ENCODE measurements at regions not wholly inside any gene's neighbourhood (a gene's known extent, or its start where the extent isn't known, plus 50 kb on each side); places are given as distances from the start of the nearest gene placed in this dataset.

GRCh38 chr7:41245916-41246315 lies 457.0 kb downstream of the INHBA start (continued):
- TF ChIP-seq ZNF462 (CRISPR knock-in tag; IDR thresholded peaks at IDR 0.05): no peak
- TF ChIP-seq NANOG (IDR thresholded peaks at IDR 0.05; ENCODE audit: borderline replicate concordance): no peak
- TF ChIP-seq ZNF114 (CRISPR knock-in tag; IDR thresholded peaks at IDR 0.05): no peak
- no peak for TF ChIP-seq ETS1 (IDR thresholded peaks at IDR 0.05)
- no peak for TF ChIP-seq ZNF331 (CRISPR knock-in tag; IDR thresholded peaks at IDR 0.05; ENCODE audit: low read depth)
- no peak for TF ChIP-seq EZH2 (IDR thresholded peaks at IDR 0.05; ENCODE audit: low read depth, unreplicated experiment)
- no peak for TF ChIP-seq JUNB (IDR thresholded peaks at IDR 0.05; ENCODE audit: unreplicated experiment)

- no peak for ATAC-seq
- H3K9me3 Mint-ChIP-seq: no peaks in the 10 kb centered on the region; the same call in 2 of the 3 replicates
- Histone ChIP-seq H3K4me1 (ENCODE audit: insufficient read depth) (no peaks in the 10 kb centered on the region), H3K9me2 (ENCODE audit: insufficient read depth) (no peaks in the 10 kb centered on the region), H3F3A (replicated peaks; ENCODE audit: low read depth) (no peaks in the 10 kb centered on the region), H3K4me3 (no peak overlapping the region), H4K20me1 (replicated peaks; ENCODE audit: insufficient read depth) (no peaks in the 10 kb centered on the region), H3K36me3 (ENCODE audit: insufficient read depth) (no peaks in the 10 kb centered on the region), H3K27ac (ENCODE audit: low read depth) (no peak overlapping the region), H2AFZ (no peak overlapping the region), H3K79me2 (replicated peaks; ENCODE audit: insufficient read depth) (no peaks in the 10 kb centered on the region), H3K4me2 (no peak overlapping the region), H3K27me3 (ENCODE audit: insufficient read depth) (no peaks in the 10 kb centered on the region)
- H3K27ac Mint-ChIP-seq: no peak overlapping the region
- peak; percentile 2 for DNase-seq (ENCODE audit: low spot score)
- no peaks in the 10 kb centered on the region for H3K36me3 Mint-ChIP-seq (ENCODE audit: low read depth)
- peaks cover 1% of the 10 kb centered on the region for H3K27me3 Mint-ChIP-seq (ENCODE audit: insufficient read depth, low read depth, poor library complexity)
- peaks cover 3% of the 10 kb centered on the region; the same call in 2 of the 3 replicates for H3K4me1 Mint-ChIP-seq
- H3K4me3 Mint-ChIP-seq: no peak overlapping the region
- TF ChIP-seq NANOG (IDR thresholded peaks at IDR 0.05; ENCODE audit: borderline replicate concordance) (no peak), JUNB (IDR thresholded peaks at IDR 0.05; ENCODE audit: unreplicated experiment) (no peak), ZNF331 (CRISPR knock-in tag; IDR thresholded peaks at IDR 0.05; ENCODE audit: low read depth) (no peak), CREB1 (CRISPR knock-in tag; IDR thresholded peaks at IDR 0.05; ENCODE audit: low read depth) (no peak), ETS1 (IDR thresholded peaks at IDR 0.05) (no peak)
Observed at GRCh38 chr7:41244246-41244645, 458.6 kb downstream of the INHBA start.

Measured in GM23338 (cell line).